T-helper 17 cell (primary cell): ENCODE measurements at regions not wholly inside any gene's neighbourhood (a gene's known extent, or its start where the extent isn't known, plus 50 kb on each side); places are given as distances from the start of the nearest gene placed in this dataset.

Experiments used
- ATAC-seq: fragments of 150-1000 bp; cut with Tn5 transposase; 2 replicates; pipeline ENCODE4 v1.10.0; 2021; ENCODE audit warnings: mild to moderate bottlenecking, moderate library complexity
- DNase-seq, 3 donors: peaks; one replicate each; pipeline versions ENCODE4 v3.0.0 to v3.0.0-alpha.2; 2020 to 2021
- H3K9me3 ChIP-seq: one replicate; pipeline ENCODE4 v1.7.0; 2013; ENCODE audit warnings: low read length, mild to moderate bottlenecking; ENCODE audit not compliant: control insufficient read depth, poor library complexity, severe bottlenecking
- H3K27ac Mint-ChIP-seq: one replicate; pipeline ENCODE4 v1.8.0; 2022; ENCODE audit warnings: mild to moderate bottlenecking, moderate library complexity, mixed read lengths
- H3K27me3 Mint-ChIP-seq: one replicate; pipeline ENCODE4 v1.8.0; 2022; ENCODE audit warnings: mixed read lengths
- H3K36me3 Mint-ChIP-seq: one replicate; pipeline ENCODE4 v1.8.0; 2022; ENCODE audit warnings: low read depth, mixed read lengths
- H3K4me1 Mint-ChIP-seq: one replicate; pipeline ENCODE4 v1.8.0; 2022; ENCODE audit warnings: mild to moderate bottlenecking, mixed read lengths
- H3K4me3 Mint-ChIP-seq: one replicate; pipeline ENCODE4 v1.8.0; 2022; ENCODE audit warnings: mild to moderate bottlenecking, moderate library complexity, mixed read lengths

DNA sequence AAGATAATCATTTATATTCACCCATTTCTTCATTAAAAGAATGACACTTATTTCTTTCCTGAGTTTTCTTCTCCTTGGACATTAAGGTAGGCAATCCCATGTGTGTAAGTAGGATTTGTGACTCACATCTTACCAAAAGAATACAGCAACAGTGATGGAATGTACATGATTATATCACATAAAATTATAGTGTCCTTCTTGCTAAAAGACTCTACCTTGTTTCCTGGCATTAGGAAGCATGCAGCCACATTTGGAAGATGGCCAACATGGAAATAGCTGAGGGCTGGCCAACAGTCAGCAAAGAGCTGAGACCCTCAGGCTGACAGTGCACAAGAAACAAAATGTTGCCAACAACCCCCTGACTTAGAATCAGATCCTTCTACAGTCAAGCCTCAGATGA, 327.9 kb upstream of the MARCKS start:
- Mint-ChIP-seq H3K27me3 (no peaks in the 10 kb centered on the region), H3K4me3 (no peak overlapping the region), H3K36me3 (no peaks in the 10 kb centered on the region), H3K27ac (no peak overlapping the region), H3K4me1 (no peaks in the 10 kb centered on the region)
- ATAC-seq: no peak
- no peaks in the 10 kb centered on the region for H3K9me3 ChIP-seq
- DNase-seq: no peak

DNA sequence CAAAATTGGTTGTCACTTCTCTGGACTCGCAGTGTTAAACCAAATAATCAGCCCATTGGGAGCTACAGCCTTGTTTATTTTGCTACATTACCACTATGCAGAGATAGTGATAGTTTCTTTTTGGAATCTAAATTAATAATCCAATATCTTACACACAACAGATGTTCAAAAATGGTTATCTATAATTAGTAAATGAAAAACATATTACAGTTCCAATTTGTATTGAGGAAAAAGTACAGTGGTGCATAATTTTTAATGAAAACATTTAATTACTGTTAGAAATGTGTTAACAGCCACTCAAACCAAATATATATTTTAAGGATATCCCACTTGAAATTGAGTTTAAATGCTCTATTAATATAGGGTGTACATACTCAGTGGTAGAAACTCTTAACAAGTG, 327.3 kb upstream of the MARCKS start:
- no peak for ATAC-seq
- H3K4me1 Mint-ChIP-seq: no peaks in the 10 kb centered on the region
- no peak overlapping the region for H3K4me3 Mint-ChIP-seq
- no peaks in the 10 kb centered on the region for H3K9me3 ChIP-seq
- H3K27me3 Mint-ChIP-seq: no peaks in the 10 kb centered on the region
- H3K27ac Mint-ChIP-seq: no peak overlapping the region
- H3K36me3 Mint-ChIP-seq: no peaks in the 10 kb centered on the region
- no peak for DNase-seq

DNA sequence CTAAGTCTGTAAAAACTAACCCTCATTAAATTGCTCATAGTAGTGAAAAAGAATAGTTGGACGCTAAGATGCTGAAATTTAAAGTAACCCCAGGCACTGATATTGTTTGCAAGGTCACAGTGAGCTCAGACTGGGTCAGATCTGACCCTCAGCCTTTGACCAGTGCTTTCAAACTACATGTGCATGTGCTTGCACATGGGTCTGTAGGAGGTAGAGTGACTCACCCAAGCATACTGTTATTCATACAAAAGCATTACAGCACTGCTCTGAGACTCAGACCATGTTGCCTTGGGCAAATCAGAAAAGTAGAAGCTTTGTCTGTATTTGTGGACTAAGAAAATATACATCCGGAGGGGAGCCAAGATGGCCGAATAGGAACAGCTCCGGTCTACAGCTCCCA, 326.4 kb upstream of the MARCKS start:
- DNase-seq (no peak), ATAC-seq (no peak)
- H3K36me3 Mint-ChIP-seq: no peaks in the 10 kb centered on the region
- no peak overlapping the region for H3K4me3 Mint-ChIP-seq
- no peaks in the 10 kb centered on the region for H3K9me3 ChIP-seq
- H3K4me1 Mint-ChIP-seq: no peaks in the 10 kb centered on the region
- no peak overlapping the region for H3K27ac Mint-ChIP-seq
- H3K27me3 Mint-ChIP-seq: no peaks in the 10 kb centered on the region

DNA sequence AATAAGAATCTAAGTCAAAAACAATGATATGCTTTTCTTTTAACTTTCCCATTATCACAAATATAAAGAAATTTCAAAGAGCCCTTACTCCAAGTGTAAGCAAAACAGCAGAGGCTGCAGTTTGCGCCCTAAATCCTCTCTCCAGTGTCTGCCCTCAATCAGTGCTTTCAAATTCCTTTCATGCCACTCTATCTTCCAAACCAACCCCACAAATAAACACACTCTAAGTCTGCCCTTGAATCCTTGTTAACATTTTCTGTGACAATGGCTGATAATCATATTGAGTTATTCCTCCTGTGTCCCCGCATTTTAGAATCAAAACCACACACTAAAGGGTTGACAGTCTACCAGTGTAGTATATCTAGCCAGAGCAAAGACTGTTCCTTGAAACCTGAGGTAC, 317.9 kb upstream of the MARCKS start:
- H3K9me3 ChIP-seq: peaks cover 3% of the 10 kb centered on the region
- Mint-ChIP-seq H3K4me3 (no peak overlapping the region), H3K27me3 (no peaks in the 10 kb centered on the region), H3K36me3 (no peaks in the 10 kb centered on the region), H3K27ac (no peak overlapping the region), H3K4me1 (no peaks in the 10 kb centered on the region)
- ATAC-seq: no peak
- no peak for DNase-seq

DNA sequence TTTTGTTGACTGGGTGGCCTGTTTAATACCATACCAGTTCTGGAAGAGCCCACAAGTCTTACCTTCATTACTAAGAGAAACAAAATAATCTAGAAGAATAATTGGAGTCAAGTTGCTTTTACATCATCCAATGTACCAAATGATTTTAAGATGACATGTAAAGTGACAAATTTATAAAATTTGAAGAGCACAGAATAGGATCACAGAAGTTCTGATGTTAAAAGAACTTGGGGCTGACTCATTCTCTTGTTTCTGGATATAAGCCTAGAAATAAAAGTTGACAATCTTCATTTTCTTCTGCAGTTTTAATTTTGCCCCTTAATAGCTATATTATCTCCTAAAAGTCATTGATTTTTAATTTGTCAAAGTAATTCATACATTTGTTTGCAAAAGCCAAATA, 317.5 kb upstream of the MARCKS start:
- no peaks in the 10 kb centered on the region for H3K4me1 Mint-ChIP-seq

DNA sequence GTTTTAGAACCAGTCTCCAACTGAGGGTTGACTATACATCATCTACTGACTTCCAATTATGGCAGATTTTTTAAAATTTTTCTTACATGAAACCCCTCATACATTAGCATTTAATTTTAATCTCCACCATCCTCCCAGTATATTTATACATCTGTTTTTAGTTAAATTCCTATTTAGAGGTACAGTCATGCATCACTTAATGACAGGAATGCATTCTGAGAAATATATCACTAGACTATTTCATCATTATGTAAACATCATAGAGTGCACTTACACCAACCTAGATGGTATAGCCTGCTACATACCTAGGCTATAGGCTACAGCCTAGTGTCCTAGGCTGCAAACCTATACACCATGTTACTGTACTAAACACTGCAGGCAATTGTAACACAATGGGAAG, 316.7 kb upstream of the MARCKS start:
- peaks cover 3% of the 10 kb centered on the region for H3K9me3 ChIP-seq
- Mint-ChIP-seq H3K27me3 (no peaks in the 10 kb centered on the region), H3K4me1 (no peaks in the 10 kb centered on the region), H3K27ac (no peak overlapping the region), H3K36me3 (no peaks in the 10 kb centered on the region), H3K4me3 (no peak overlapping the region)
- no peak for DNase-seq
- ATAC-seq: no peak

More for the DNA sequence above, 317.5 kb upstream of the MARCKS start:
- Mint-ChIP-seq H3K4me3 (no peak overlapping the region), H3K27me3 (no peaks in the 10 kb centered on the region), H3K36me3 (no peaks in the 10 kb centered on the region), H3K27ac (no peak overlapping the region)
- H3K9me3 ChIP-seq: peaks cover 3% of the 10 kb centered on the region
- no peak for ATAC-seq
- no peak for DNase-seq

DNA sequence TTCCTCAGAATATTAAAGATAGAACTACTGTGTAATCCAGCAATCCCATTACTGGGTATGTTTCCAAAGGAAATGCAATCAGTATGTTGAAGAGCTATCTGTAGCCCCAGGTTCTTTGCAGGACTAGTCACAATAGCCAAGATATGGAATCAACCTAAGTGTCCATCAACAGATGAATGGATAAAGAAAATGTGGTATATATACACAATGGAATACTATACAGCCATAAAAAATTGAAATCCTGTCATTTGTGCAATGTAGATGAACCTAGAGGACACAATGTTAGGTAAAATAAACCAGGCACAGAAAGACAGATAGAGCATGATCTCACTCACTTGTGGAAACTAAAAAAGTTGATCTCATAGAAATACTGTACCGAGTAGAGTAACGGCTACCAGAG, 306.0 kb upstream of the MARCKS start:
- no peak for DNase-seq
- H3K27me3 Mint-ChIP-seq: no peaks in the 10 kb centered on the region
- H3K9me3 ChIP-seq: no peaks in the 10 kb centered on the region
- no peak overlapping the region for H3K27ac Mint-ChIP-seq
- no peaks in the 10 kb centered on the region for H3K36me3 Mint-ChIP-seq
- no peak overlapping the region for H3K4me3 Mint-ChIP-seq
- H3K4me1 Mint-ChIP-seq: no peaks in the 10 kb centered on the region
- ATAC-seq: no peak

DNA sequence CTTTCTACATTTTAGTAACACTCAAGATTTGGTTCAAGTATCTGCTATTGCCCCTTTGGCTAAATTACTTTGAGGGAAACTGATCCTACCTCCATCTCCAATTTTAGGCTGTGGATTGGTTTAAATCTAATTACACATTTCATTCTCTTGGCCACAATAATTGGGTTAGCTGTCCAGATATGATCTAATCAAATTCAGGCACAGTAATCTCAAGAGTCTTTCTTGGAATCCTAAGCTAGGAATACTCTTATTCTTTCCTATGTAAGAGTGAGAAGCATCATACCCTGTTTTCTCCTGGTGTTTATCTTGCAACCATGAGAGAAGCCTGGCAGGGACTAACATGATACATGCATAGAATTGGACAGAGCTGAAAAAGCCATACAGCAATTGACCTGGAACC, 300.4 kb upstream of the MARCKS start:
- peaks cover 5% of the 10 kb centered on the region for H3K27me3 Mint-ChIP-seq
- H3K4me3 Mint-ChIP-seq: no peak overlapping the region
- H3K9me3 ChIP-seq: no peaks in the 10 kb centered on the region
- H3K4me1 Mint-ChIP-seq: no peaks in the 10 kb centered on the region
- no peak overlapping the region for H3K27ac Mint-ChIP-seq
- H3K36me3 Mint-ChIP-seq: no peaks in the 10 kb centered on the region
- ATAC-seq: no peak
- no peak for DNase-seq

DNA sequence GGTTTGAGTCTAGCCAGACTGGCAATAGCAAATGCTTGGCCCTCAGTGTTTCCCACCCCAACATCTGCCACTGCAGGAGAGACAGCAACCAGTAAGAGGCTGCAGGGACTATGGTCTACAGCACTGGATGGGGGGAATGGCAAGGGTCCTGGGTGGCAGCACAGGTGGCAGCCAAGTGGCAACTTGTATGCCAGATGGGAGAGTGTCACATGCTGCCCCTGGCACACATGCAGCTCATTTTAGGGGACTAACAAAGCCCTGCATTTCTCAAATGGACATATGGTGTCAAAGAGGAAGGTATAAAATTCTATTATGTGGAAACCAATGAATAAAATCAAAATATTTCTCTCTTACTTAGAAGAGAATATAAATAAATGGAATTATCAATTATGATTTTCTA, 298.7 kb upstream of the MARCKS start:
- peaks cover 10% of the 10 kb centered on the region for H3K27me3 Mint-ChIP-seq
- no peaks in the 10 kb centered on the region for H3K36me3 Mint-ChIP-seq
- H3K4me1 Mint-ChIP-seq: no peaks in the 10 kb centered on the region
- no peak for ATAC-seq
- no peak overlapping the region for H3K4me3 Mint-ChIP-seq
- no peak for DNase-seq
- no peak overlapping the region for H3K27ac Mint-ChIP-seq
- no peaks in the 10 kb centered on the region for H3K9me3 ChIP-seq

DNA sequence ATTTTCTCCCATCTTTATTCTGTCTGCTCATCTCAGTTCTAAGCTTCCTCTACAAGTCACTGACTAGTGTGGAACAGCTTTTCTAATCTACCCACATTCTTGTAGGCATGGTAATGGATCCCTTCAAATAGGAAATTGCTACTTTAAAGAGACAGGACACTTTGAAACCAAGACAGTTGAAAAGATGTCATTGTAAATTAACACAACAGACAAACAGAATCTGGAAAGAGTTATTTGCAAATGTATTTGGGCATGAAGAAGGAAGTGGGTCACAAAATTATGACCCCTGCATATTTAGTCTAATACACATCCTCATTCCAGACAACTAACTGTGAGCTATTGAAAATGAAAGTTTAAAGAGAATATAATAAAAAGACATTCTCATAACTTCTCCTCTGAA, 298.2 kb upstream of the MARCKS start:
- no peaks in the 10 kb centered on the region for H3K9me3 ChIP-seq
- H3K4me1 Mint-ChIP-seq: no peaks in the 10 kb centered on the region
- ATAC-seq (no peak), DNase-seq (no peak)
- no peak overlapping the region for H3K27ac Mint-ChIP-seq
- H3K36me3 Mint-ChIP-seq: no peaks in the 10 kb centered on the region
- no peak overlapping the region for H3K4me3 Mint-ChIP-seq
- peaks cover 10% of the 10 kb centered on the region for H3K27me3 Mint-ChIP-seq

DNA sequence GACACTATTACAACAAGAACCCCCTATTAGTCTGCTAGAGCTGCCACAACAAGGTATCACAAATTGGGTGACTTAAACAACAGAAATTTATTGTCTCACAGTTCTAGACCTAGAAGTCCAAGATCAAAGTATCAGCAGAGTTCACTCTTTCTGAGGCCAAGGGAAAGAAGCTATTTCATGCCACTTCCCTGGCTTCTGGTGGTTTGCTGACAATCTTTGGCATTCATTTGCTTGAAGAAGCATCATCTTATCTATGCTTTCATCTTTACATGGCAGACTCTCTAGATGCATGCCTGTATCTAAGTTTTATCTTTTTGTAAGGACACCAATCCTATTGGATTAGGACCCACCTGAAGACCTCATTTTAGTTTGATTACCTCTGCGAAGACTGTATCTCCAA, 296.8 kb upstream of the MARCKS start:
- no peaks in the 10 kb centered on the region for H3K36me3 Mint-ChIP-seq
- no peak overlapping the region for H3K4me3 Mint-ChIP-seq
- H3K9me3 ChIP-seq: no peaks in the 10 kb centered on the region
- ATAC-seq: no peak
- no peak overlapping the region for H3K27ac Mint-ChIP-seq
- no peaks in the 10 kb centered on the region for H3K4me1 Mint-ChIP-seq
- DNase-seq: no peak
- H3K27me3 Mint-ChIP-seq: peaks cover 20% of the 10 kb centered on the region

DNA sequence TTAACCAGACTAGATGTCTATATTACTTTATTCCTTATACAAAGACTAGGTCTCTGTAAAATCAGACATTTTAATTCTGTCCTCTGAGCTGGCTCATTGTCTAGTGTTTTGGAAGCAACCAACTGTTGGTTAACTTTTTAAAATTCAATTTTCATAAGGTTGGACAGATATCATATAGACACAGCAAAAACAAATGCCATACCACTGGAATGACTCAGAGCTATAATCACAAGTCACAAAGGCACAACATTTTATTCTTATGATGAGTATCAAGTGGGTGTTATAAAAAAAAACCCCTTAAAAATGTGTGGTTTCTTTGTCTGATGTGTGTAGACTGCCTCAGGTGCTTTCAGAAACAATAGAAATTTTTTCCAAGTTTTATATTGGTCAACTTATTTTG, 296.2 kb upstream of the MARCKS start:
- DNase-seq (no peak), ATAC-seq (no peak)
- no peaks in the 10 kb centered on the region for H3K9me3 ChIP-seq
- H3K4me3 Mint-ChIP-seq: no peak overlapping the region
- H3K27me3 Mint-ChIP-seq: peaks cover 24% of the 10 kb centered on the region
- no peaks in the 10 kb centered on the region for H3K36me3 Mint-ChIP-seq
- no peaks in the 10 kb centered on the region for H3K4me1 Mint-ChIP-seq
- H3K27ac Mint-ChIP-seq: no peak overlapping the region

DNA sequence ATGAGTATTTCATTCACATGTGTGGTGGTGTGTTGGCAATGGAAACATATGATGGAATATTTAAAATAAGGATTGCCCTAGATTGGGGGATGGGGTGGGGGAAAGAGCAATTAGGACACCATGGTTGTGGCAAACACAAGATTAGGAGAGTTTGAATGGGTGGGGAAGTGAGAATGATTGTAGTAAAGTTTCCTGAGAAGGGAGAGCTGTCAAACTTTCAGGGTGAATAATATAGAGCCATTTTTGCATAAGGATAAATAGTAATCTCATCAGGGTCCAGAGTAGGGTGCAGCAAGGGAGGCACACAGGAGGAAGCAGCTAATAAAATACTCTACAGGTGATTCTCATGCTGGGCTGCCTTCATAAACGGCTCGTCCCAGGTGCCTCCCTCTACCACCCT, 294.9 kb upstream of the MARCKS start:
- no peaks in the 10 kb centered on the region for H3K36me3 Mint-ChIP-seq
- ATAC-seq: no peak
- H3K27me3 Mint-ChIP-seq: peaks cover 27% of the 10 kb centered on the region
- H3K27ac Mint-ChIP-seq: no peak overlapping the region
- no peak for DNase-seq
- H3K4me1 Mint-ChIP-seq: no peaks in the 10 kb centered on the region
- no peaks in the 10 kb centered on the region for H3K9me3 ChIP-seq
- H3K4me3 Mint-ChIP-seq: no peak overlapping the region

DNA sequence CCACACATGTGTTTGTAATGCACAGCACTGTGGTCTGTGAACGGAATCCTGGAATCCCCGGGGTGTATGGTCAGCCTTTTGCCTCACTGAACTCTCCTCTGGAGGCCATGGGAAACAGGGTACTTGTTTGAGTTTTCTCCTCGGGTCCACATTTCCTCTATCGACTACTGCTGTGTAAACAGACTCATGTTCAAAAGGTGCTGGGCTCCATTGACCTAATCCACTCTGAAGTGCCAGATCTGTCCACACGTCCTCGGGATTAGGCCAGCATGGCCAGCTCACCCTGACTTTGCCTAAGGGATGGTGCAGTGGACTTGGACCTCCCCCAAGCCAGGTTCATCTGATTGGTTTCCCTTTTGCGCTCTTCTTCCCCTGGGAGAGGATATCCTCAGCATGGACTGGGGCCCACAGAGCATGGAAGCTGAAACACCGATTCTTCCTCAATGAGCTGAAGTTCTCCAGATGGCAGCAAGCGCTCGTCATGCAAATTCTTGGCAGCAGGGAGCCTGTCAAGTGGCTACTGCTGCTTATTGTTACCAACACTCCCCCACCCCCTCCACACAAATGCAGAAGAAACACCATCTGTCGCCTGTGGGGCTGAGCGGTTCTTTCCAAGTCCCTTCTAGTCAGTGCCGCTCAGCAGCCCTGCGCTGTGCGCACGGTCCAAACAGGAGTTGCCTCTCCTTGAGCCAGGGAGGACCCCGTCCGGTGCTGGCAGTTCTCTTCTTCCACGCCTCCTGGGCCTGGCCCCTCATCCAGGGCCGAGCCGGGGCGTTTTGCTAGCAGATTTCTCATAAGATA, 292.6 kb upstream of the MARCKS start:
- DNase-seq (no peak), ATAC-seq (peak; percentile 37)
- H3K36me3 Mint-ChIP-seq: no peaks in the 10 kb centered on the region
- no peak overlapping the region for H3K27ac Mint-ChIP-seq
- peaks cover 22% of the 10 kb centered on the region for H3K27me3 Mint-ChIP-seq
- no peaks in the 10 kb centered on the region for H3K9me3 ChIP-seq
- no peaks in the 10 kb centered on the region for H3K4me1 Mint-ChIP-seq
- H3K4me3 Mint-ChIP-seq: no peak overlapping the region
